ENCODE measurements at regions not wholly inside any gene's neighbourhood (a gene's known extent, or its start where the extent isn't known, plus 50 kb on each side); places are given as distances from the start of the nearest gene placed in this dataset.

- TF ChIP-seq ZNF8 (CRISPR knock-in tag; IDR thresholded peaks at IDR 0.05) (peak; percentile 57; the same call in 1 of the 2 replicates), PPARA (CRISPR knock-in tag; IDR thresholded peaks at IDR 0.05; ENCODE audit: borderline replicate concordance) (no peak), ESRRG (CRISPR knock-in tag; IDR thresholded peaks at IDR 0.05) (0 out of 2 replicates have a peak, but pooled peaks have one; percentile 51), PATZ1 (CRISPR knock-in tag; IDR thresholded peaks at IDR 0.05; ENCODE audit: borderline replicate concordance) (peak; percentile 78), ISL1 (CRISPR knock-in tag; IDR thresholded peaks at IDR 0.05) (peak; percentile 97), SNAI2 (CRISPR knock-in tag; IDR thresholded peaks at IDR 0.05) (no peak), ARNTL (CRISPR knock-in tag; IDR thresholded peaks at IDR 0.05; ENCODE audit: borderline replicate concordance, low read depth) (no peak)
- TF ChIP-seq, protein P1, sequence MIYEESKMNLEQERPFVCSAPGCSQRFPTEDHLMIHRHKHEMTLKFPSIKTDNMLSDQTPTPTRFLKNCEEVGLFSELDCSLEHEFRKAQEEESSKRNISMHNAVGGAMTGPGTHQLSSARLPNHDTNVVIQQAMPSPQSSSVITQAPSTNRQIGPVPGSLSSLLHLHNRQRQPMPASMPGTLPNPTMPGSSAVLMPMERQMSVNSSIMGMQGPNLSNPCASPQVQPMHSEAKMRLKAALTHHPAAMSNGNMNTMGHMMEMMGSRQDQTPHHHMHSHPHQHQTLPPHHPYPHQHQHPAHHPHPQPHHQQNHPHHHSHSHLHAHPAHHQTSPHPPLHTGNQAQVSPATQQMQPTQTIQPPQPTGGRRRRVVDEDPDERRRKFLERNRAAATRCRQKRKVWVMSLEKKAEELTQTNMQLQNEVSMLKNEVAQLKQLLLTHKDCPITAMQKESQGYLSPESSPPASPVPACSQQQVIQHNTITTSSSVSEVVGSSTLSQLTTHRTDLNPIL (CRISPR knock-in tag; IDR thresholded peaks at IDR 0.05; ENCODE audit: low read depth), result peak; percentile 78
- TF ChIP-seq, protein P2, sequence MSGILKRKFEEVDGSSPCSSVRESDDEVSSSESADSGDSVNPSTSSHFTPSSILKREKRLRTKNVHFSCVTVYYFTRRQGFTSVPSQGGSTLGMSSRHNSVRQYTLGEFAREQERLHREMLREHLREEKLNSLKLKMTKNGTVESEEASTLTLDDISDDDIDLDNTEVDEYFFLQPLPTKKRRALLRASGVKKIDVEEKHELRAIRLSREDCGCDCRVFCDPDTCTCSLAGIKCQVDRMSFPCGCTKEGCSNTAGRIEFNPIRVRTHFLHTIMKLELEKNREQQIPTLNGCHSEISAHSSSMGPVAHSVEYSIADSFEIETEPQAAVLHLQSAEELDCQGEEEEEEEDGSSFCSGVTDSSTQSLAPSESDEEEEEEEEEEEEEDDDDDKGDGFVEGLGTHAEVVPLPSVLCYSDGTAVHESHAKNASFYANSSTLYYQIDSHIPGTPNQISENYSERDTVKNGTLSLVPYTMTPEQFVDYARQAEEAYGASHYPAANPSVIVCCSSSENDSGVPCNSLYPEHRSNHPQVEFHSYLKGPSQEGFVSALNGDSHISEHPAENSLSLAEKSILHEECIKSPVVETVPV (CRISPR knock-in tag; IDR thresholded peaks at IDR 0.05), result no peak
- peak; percentile 98 for ATAC-seq
Measured at GRCh38 chr11:57072640-57073039, 83.9 kb downstream of the OR5AK2 start.

DNA sequence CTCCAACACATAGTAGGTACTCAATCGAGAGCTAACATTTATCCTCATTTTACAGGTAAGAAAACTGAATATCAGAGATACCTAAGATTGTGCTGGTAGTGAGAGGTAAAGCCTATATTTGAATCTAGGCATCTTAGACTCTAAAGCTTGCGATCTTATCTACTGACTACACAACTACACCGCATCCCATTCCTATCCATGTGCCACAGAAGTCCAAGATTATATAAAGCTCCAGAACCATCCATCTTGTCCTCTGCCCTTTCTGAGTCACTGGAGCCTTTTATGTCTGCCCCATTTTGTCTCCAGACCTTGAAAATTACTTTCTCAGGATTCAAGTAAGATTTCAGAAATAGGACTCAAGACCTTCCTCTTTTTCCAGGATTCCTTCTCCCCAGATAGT lies 84.4 kb downstream of the OR5AK2 start:
- TF ChIP-seq ZFP30 (CRISPR knock-in tag; IDR thresholded peaks at IDR 0.05) (no peak), RARB (CRISPR knock-in tag; IDR thresholded peaks at IDR 0.05) (no peak), ZNF8 (CRISPR knock-in tag; IDR thresholded peaks at IDR 0.05) (no peak), ZNF565 (CRISPR knock-in tag; conservative IDR thresholded peaks at IDR 0.05; ENCODE audit: low read depth) (no peak), ZC3H10 (CRISPR knock-in tag; IDR thresholded peaks at IDR 0.05) (no peak), SNAI2 (CRISPR knock-in tag; IDR thresholded peaks at IDR 0.05) (no peak), TCF4 (CRISPR knock-in tag; IDR thresholded peaks at IDR 0.05; ENCODE audit: borderline replicate concordance) (no peak), CSDC2 (CRISPR knock-in tag; IDR thresholded peaks at IDR 0.05) (no peak), ARNTL (CRISPR knock-in tag; IDR thresholded peaks at IDR 0.05; ENCODE audit: borderline replicate concordance, low read depth) (no peak), PATZ1 (CRISPR knock-in tag; IDR thresholded peaks at IDR 0.05; ENCODE audit: borderline replicate concordance) (no peak), ESRRG (CRISPR knock-in tag; IDR thresholded peaks at IDR 0.05) (no peak), ZFP3 (CRISPR knock-in tag; IDR thresholded peaks at IDR 0.05) (no peak)
- TF ChIP-seq, protein P2 (CRISPR knock-in tag; IDR thresholded peaks at IDR 0.05), result no peak
- TF ChIP-seq, protein P1 (CRISPR knock-in tag; IDR thresholded peaks at IDR 0.05; ENCODE audit: low read depth), result no peak
- TF ChIP-seq, protein P3, sequence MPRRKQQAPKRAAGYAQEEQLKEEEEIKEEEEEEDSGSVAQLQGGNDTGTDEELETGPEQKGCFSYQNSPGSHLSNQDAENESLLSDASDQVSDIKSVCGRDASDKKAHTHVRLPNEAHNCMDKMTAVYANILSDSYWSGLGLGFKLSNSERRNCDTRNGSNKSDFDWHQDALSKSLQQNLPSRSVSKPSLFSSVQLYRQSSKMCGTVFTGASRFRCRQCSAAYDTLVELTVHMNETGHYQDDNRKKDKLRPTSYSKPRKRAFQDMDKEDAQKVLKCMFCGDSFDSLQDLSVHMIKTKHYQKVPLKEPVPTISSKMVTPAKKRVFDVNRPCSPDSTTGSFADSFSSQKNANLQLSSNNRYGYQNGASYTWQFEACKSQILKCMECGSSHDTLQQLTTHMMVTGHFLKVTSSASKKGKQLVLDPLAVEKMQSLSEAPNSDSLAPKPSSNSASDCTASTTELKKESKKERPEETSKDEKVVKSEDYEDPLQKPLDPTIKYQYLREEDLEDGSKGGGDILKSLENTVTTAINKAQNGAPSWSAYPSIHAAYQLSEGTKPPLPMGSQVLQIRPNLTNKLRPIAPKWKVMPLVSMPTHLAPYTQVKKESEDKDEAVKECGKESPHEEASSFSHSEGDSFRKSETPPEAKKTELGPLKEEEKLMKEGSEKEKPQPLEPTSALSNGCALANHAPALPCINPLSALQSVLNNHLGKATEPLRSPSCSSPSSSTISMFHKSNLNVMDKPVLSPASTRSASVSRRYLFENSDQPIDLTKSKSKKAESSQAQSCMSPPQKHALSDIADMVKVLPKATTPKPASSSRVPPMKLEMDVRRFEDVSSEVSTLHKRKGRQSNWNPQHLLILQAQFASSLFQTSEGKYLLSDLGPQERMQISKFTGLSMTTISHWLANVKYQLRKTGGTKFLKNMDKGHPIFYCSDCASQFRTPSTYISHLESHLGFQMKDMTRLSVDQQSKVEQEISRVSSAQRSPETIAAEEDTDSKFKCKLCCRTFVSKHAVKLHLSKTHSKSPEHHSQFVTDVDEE (CRISPR knock-in tag; IDR thresholded peaks at IDR 0.05), result no peak
- ATAC-seq, result peak; percentile 18; the same call in 1 of the 3 replicates

Data from SK-N-SH treated with all-trans-retinoic acid at 6 μM for 48 hours (cell line).